ENCODE measurements at regions not wholly inside any gene's neighbourhood (a gene's known extent, or its start where the extent isn't known, plus 50 kb on each side); places are given as distances from the start of the nearest gene placed in this dataset.

DNA sequence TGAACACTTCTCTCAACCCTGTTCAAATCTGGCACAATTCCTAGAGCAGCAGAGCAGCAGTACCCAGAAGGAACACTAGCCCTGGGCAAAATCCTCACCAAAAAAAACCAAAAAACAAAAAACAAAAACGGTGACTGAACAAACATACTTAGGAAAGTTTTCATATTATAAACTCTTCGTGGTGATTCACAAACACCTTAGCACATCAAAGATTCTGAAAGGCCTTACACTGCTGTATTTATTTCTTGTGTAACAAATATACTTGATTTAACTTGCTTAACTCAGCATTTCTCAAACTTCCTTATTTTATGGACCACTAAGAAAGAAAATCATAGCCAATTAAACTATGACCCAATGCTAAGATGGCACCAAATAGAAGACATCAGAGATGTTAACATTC lies 57.8 kb upstream of the RREB1 start:
- H3K27me3 Mint-ChIP-seq, result peaks cover 40% of the 10 kb centered on the region
- no peak overlapping the region for H3K4me3 ChIP-seq (ENCODE audit: low read depth, low read length)
- H3K27me3 ChIP-seq (ENCODE audit: control insufficient read depth, insufficient read depth, low read length), result peaks cover 14% of the 10 kb centered on the region
- ATAC-seq (ENCODE audit: low read depth in 2 of 2), result no peak
- peaks cover 0 to 11% (median 2%) of the 10 kb centered on the region in 4 donors for H3K4me1 Mint-ChIP-seq
- no peaks in the 10 kb centered on the region for H3K9me3 Mint-ChIP-seq
- no peaks in the 10 kb centered on the region for H3K36me3 Mint-ChIP-seq
- H3K27ac Mint-ChIP-seq, result peak overlapping the region in 1 of 3 donors; percentile 79
- no peaks in the 10 kb centered on the region for H3K36me3 ChIP-seq (ENCODE audit: control insufficient read depth, insufficient read depth, low read length)
- no peak overlapping the region for H3K27ac ChIP-seq (ENCODE audit: insufficient read depth, low read length, poor library complexity, severe bottlenecking)
- peak overlapping the region in 2 of 4 donors; percentile 46 to 74 for H3K4me3 Mint-ChIP-seq
- H3K4me1 ChIP-seq (ENCODE audit: control insufficient read depth, insufficient read depth, low read length, poor library complexity, severe bottlenecking), result peaks cover 9% of the 10 kb centered on the region
- no peak for DNase-seq
- H3K9me3 ChIP-seq (ENCODE audit: control insufficient read depth in 2 of 2, low read length in 2 of 2), result no peaks in the 10 kb centered on the region

DNA sequence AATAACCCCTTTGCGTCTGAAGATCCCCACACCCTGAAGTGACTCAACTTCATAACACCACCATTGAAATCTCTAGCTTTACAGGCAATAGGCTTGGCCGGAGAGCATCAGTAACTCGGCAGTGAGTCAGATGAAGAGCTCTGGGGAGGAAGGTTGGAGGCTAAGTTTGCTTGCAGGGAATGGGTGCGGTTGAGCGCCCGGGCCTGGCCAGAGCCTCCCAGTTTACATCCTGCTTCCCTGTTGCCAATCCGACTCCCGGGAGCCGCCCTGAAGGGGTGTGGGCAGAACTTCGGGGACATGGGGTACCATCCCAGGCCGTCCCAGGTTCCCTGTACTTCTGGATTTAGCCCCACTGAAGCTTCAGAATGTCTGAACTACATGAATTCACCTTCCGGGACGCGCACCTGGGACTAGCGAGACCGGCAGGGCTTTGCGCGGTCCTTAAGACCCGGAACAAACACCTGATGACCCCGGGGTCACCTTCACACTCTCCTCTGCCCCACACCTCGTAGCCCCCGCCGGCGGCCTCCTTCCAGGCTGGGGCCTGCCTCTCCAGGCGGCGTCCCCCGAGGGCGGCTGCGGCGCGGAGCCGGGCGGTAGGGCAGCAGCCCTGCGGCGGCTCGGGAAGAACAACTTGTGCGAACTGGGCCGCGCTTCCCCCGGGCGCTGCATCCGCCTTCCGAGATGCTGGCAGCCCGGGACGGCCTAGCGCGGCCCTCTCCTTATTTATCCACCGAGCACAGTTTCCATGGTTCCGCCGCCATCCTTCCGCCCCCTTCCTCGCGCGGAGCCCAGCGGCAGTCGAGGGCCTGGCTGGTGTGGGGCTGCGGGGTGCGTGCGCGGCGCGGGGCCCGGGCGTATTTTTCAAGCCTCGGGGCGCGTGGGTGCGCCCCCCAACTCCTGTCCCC lies 56.6 kb upstream of the RREB1 start:
- peaks cover 0 to 11% (median 2%) of the 10 kb centered on the region in 4 donors for H3K4me1 Mint-ChIP-seq
- no peaks in the 10 kb centered on the region for H3K9me3 ChIP-seq (ENCODE audit: control insufficient read depth in 2 of 2, low read length in 2 of 2)
- ATAC-seq (ENCODE audit: low read depth in 2 of 2) (peak in 1 of 2 donors; percentile 29), DNase-seq (peak; percentile 8 to 33 (median 28))
- no peak overlapping the region for H3K4me3 ChIP-seq (ENCODE audit: low read depth, low read length)
- peak overlapping the region in 1 of 3 donors; percentile 71 for H3K27ac Mint-ChIP-seq
- H3K27me3 ChIP-seq (ENCODE audit: control insufficient read depth, insufficient read depth, low read length), result peaks cover 14% of the 10 kb centered on the region
- no peak overlapping the region for H3K27ac ChIP-seq (ENCODE audit: insufficient read depth, low read length, poor library complexity, severe bottlenecking)
- H3K4me1 ChIP-seq (ENCODE audit: control insufficient read depth, insufficient read depth, low read length, poor library complexity, severe bottlenecking), result peaks cover 9% of the 10 kb centered on the region
- H3K36me3 ChIP-seq (ENCODE audit: control insufficient read depth, insufficient read depth, low read length), result no peaks in the 10 kb centered on the region
- peak overlapping the region in 3 of 4 donors; percentile 57 to 74 (median 73) for H3K4me3 Mint-ChIP-seq
- H3K9me3 Mint-ChIP-seq, result no peaks in the 10 kb centered on the region
- H3K36me3 Mint-ChIP-seq, result no peaks in the 10 kb centered on the region
- peaks cover 37% of the 10 kb centered on the region for H3K27me3 Mint-ChIP-seq

DNA sequence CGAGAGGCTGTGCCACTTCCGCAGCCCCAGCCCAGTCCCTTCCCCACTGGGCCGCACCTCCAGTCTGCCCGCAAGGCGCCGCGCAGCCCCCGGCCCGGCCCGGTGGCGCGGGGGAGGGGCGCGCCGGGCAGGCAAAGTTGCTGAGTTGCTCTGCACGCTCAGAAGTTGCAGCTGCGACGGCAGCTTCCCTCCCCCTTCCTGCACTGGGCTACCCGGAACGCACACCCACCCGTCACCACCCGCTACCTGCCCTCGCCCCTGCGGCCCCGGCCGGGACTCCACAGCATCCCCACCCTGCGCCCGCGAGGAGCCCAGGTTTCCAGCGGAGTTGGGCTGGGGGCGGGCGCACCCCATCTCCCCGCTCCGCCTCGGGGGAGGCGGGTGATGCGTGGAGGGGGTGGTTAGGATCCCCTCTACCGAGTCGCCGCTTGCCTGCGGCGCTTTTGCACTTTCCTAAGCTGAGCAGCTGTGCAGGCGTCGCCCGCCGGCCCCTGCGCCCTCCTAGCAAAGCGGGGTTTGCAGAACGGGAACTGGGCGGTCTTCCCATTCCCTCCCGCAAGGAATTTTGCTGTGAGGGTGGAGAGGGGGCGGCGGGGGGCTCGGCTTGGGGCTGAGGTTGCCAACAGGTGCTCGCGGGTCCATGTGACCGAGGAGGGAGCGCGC lies 55.9 kb upstream of the RREB1 start:
- Histone ChIP-seq H3K4me1 (ENCODE audit: control insufficient read depth, insufficient read depth, low read length, poor library complexity, severe bottlenecking) (peaks cover 9% of the 10 kb centered on the region), H3K9me3 (ENCODE audit: control insufficient read depth in 2 of 2, low read length in 2 of 2) (no peaks in the 10 kb centered on the region), H3K27ac (ENCODE audit: insufficient read depth, low read length, poor library complexity, severe bottlenecking) (no peak overlapping the region), H3K27me3 (ENCODE audit: control insufficient read depth, insufficient read depth, low read length) (peaks cover 14% of the 10 kb centered on the region), H3K4me3 (ENCODE audit: low read depth, low read length) (no peak overlapping the region), H3K36me3 (ENCODE audit: control insufficient read depth, insufficient read depth, low read length) (no peaks in the 10 kb centered on the region)
- peak; percentile 79 to 86 for ATAC-seq (ENCODE audit: low read depth in 2 of 2)
- peak; percentile 23 to 62 (median 54) for DNase-seq
- H3K27ac Mint-ChIP-seq, result no peak overlapping the region
- peak overlapping the region in 3 of 4 donors; percentile 44 to 80 (median 58) for H3K4me3 Mint-ChIP-seq
- peaks cover 0 to 11% (median 2%) of the 10 kb centered on the region in 4 donors for H3K4me1 Mint-ChIP-seq
- H3K9me3 Mint-ChIP-seq, result no peaks in the 10 kb centered on the region
- no peaks in the 10 kb centered on the region for H3K36me3 Mint-ChIP-seq
- H3K27me3 Mint-ChIP-seq, result peaks cover 35% of the 10 kb centered on the region

DNA sequence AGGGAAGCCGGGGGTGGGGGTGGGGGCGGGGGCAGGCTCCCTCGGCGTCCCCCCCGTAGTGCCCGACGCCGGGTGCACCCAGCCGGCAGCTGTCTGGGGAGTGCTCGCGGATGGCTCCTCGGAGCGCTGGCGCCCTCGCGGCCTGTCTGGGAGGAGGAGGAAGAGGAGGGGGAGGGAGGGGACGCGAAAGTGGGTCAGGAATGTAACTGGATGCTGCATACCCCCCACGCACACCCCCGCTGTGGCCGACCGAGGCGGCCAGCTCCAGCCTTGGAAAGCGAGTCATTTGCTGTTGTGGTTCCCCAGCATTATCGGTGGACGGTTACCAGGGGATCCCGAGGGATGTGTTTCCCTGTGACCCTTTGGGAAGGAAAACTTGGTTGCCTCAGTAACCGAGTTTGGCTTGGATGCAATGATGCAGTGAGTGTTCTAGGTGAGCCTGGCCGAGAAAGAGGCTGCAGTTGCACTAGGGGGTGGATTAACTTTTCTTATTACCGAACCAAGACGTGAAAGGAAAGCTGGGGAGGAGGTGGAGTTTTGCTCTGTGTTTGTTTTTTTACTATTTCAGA lies 55.2 kb upstream of the RREB1 start:
- ATAC-seq (ENCODE audit: low read depth in 2 of 2) (no peak), DNase-seq (peak in 1 of 3 donors; percentile 5)
- Histone ChIP-seq H3K4me1 (ENCODE audit: control insufficient read depth, insufficient read depth, low read length, poor library complexity, severe bottlenecking) (peaks cover 9% of the 10 kb centered on the region), H3K36me3 (ENCODE audit: control insufficient read depth, insufficient read depth, low read length) (no peaks in the 10 kb centered on the region), H3K4me3 (ENCODE audit: low read depth, low read length) (no peak overlapping the region), H3K9me3 (ENCODE audit: control insufficient read depth in 2 of 2, low read length in 2 of 2) (no peaks in the 10 kb centered on the region), H3K27me3 (ENCODE audit: control insufficient read depth, insufficient read depth, low read length) (peaks cover 14% of the 10 kb centered on the region), H3K27ac (ENCODE audit: insufficient read depth, low read length, poor library complexity, severe bottlenecking) (no peak overlapping the region)
- Mint-ChIP-seq H3K36me3 (no peaks in the 10 kb centered on the region), H3K9me3 (no peaks in the 10 kb centered on the region), H3K27ac (peak overlapping the region; percentile 32 to 84 (median 80)), H3K4me1 (peaks cover 0 to 11% (median 2%) of the 10 kb centered on the region in 4 donors), H3K27me3 (peaks cover 35% of the 10 kb centered on the region), H3K4me3 (peak overlapping the region in 3 of 4 donors; percentile 60 to 85 (median 76))

DNA sequence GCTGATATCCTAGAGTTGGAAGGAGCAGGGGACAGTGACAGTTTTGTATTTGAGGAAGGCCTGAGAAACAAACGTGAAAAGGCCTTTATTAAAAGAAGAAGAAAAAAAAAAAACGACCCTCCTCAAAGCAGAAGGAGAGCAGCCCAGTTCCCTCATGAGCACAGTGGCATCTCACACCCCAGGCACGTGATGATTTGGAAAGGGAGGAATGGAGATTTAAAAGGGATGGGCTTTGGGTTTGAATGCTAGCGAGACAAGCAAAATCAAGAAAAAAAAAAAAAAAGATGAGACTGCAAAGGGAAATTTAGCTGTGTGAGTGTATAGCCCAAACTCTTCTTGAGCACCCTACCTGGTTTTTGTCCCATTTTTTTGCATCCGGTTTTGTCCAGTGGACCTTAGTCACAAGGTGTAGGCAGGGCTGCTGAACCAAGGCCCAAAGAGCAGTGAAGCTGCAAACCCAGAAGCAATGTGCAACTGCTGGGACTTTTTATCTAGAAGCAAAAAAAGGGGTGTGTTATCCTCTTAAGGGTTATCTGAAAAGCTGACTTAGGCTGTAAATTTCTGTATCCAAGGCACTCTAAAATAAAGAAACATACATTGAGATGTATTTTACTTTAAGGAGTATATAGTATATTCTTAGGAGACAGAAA lies 54.5 kb upstream of the RREB1 start:
- no peak for DNase-seq
- H3K36me3 Mint-ChIP-seq, result no peaks in the 10 kb centered on the region
- H3K36me3 ChIP-seq (ENCODE audit: control insufficient read depth, insufficient read depth, low read length), result no peaks in the 10 kb centered on the region
- peaks cover 14% of the 10 kb centered on the region for H3K27me3 ChIP-seq (ENCODE audit: control insufficient read depth, insufficient read depth, low read length)
- no peak overlapping the region for H3K4me3 ChIP-seq (ENCODE audit: low read depth, low read length)
- H3K27me3 Mint-ChIP-seq, result peaks cover 39% of the 10 kb centered on the region
- no peaks in the 10 kb centered on the region for H3K9me3 ChIP-seq (ENCODE audit: control insufficient read depth in 2 of 2, low read length in 2 of 2)
- no peak for ATAC-seq (ENCODE audit: low read depth in 2 of 2)
- peak overlapping the region; percentile 36 to 84 (median 80) for H3K27ac Mint-ChIP-seq
- no peaks in the 10 kb centered on the region for H3K9me3 Mint-ChIP-seq
- no peak overlapping the region for H3K27ac ChIP-seq (ENCODE audit: insufficient read depth, low read length, poor library complexity, severe bottlenecking)
- H3K4me1 ChIP-seq (ENCODE audit: control insufficient read depth, insufficient read depth, low read length, poor library complexity, severe bottlenecking), result peaks cover 9% of the 10 kb centered on the region
- H3K4me3 Mint-ChIP-seq, result peak overlapping the region in 3 of 4 donors; percentile 60 to 85 (median 76)
- peaks cover 0 to 11% (median 2%) of the 10 kb centered on the region in 4 donors for H3K4me1 Mint-ChIP-seq

Measured in CD4-positive, CD25-positive, alpha-beta regulatory T cell (primary cell).